HCT116 (cell line): ENCODE measurements at regions not wholly inside any gene's neighbourhood (a gene's known extent, or its start where the extent isn't known, plus 50 kb on each side); places are given as distances from the start of the nearest gene placed in this dataset.

Source experiments
- ATAC-seq: fragments of 200-7000 bp; cut with Tn5 transposase; 2 replicates; pipeline ENCODE4 v1.9.1; 2020; ENCODE audit warnings: mild to moderate bottlenecking, moderate library complexity
- BruUV-seq: library from RNA; stranded (reverse); fragments of 400-500 nt; replicated peaks from 2 replicates; lab custom pipeline; 2021; lab: Mats Ljungman, UMichigan
- CTCF ChIA-PET: fragments of 300-600 bp; sonication (Branson Sonifier 250); formaldehyde crosslinking; loops from one replicate; lab custom pipeline; 2021; ENCODE audit warnings: antibody characterized with exemption; lab: Charles Lee
- POLR2A ChIA-PET: fragments of 300-600, 350-600 bp; sonication (Branson Sonifier 250); formaldehyde crosslinking; loops from one replicate; lab custom pipeline; 2021; ENCODE audit warnings: antibody characterized with exemption; lab: Charles Lee
- RAD21 ChIA-PET, 2 experiments: fragments of 300-600 bp; sonication (Branson Sonifier 250); formaldehyde crosslinking; loops; one replicate each; lab custom pipeline; 2023; ENCODE audit warnings: low total read pairs in 2 of 2; ENCODE audit not compliant: uncharacterized antibody in 2 of 2, unreplicated experiment in 2 of 2, low non-redundant PET in 1 of 2; lab: Charles Lee
- DNase-seq: peaks from one replicate; pipeline ENCODE4 v3.0.0-alpha.2; 2010; ENCODE audit warnings: low read depth, low spot score
- H2AFZ ChIP-seq: fragments of 200-600 bp; shearing (Covaris generic), sonication (generic); 2 replicates; pipeline ENCODE4 v1.6.1; 2017; ENCODE audit warnings: low read depth, mixed run types, mixed read lengths, antibody characterized with exemption, low read length; ENCODE audit not compliant: poor library complexity, severe bottlenecking
- H3K27ac ChIP-seq: 2 replicates; pipeline ENCODE4 v1.5.1; 2012; ENCODE audit warnings: low read depth, low read length
- H3K27me3 ChIP-seq: fragments of 200-600 bp; sonication (generic); 2 replicates; pipeline ENCODE4 v1.6.1; 2016; ENCODE audit warnings: mixed run types, low read length, mixed read lengths; ENCODE audit not compliant: insufficient read depth
- H3K36me3 ChIP-seq, 2 experiments: fragments of 200-500 bp in 1 of 2; fragments of 200-600 bp in 1 of 2; sonication (Bioruptor generic) in 1 of 2; sonication (generic) in 1 of 2; 2 replicates each; pipeline versions ENCODE4 v1.5.1 to v1.6.1; 2014 to 2016; ENCODE audit warnings: low read length in 2 of 2, inconsistent platforms in 1 of 2, mixed read lengths in 1 of 2, mixed run types in 1 of 2; ENCODE audit not compliant: insufficient read depth in 2 of 2, control insufficient read depth in 1 of 2
- H3K4me1 ChIP-seq, 2 experiments: fragments of 200-600 bp in 1 of 2; sonication (generic) in 1 of 2; 2 replicates each; pipeline versions ENCODE4 v1.5.1 to v1.6.1; 2012 to 2017; ENCODE audit warnings: low read length in 2 of 2, inconsistent platforms in 1 of 2, mild to moderate bottlenecking in 1 of 2, mixed read lengths in 1 of 2, mixed run types in 1 of 2, moderate library complexity in 1 of 2; ENCODE audit not compliant: insufficient read depth in 2 of 2, control insufficient read depth in 1 of 2
- H3K4me2 ChIP-seq: fragments of 200-600 bp; sonication (generic); 2 replicates; pipeline ENCODE4 v1.6.1; 2017; ENCODE audit warnings: mixed run types, low read length, mixed read lengths
- H3K4me3 ChIP-seq, 2 experiments: fragments of 200-600 bp in 1 of 2; sonication (generic) in 1 of 2; replicated peaks in 1 of 2; 2 replicates each; pipeline ENCODE4 v1.5.1; 2011 to 2016; ENCODE audit warnings: low read length in 2 of 2, control low read depth in 1 of 2, low read depth in 1 of 2, mild to moderate bottlenecking in 1 of 2, mixed read lengths in 1 of 2, mixed run types in 1 of 2
- H3K79me2 ChIP-seq: fragments of 200-600 bp; sonication (generic); 2 replicates; pipeline ENCODE4 v1.6.1; 2017; ENCODE audit warnings: mild to moderate bottlenecking, mixed run types, low read length, moderate library complexity, mixed read lengths; ENCODE audit not compliant: insufficient read depth
- H3K9ac ChIP-seq: fragments of 200-600 bp; sonication (generic); 2 replicates; pipeline ENCODE4 v1.6.1; 2016; ENCODE audit warnings: low read length, mixed read lengths
- H3K9me2 ChIP-seq: fragments of 200-600 bp; sonication (generic), shearing (Covaris generic); 2 replicates; pipeline ENCODE4 v1.6.1; 2017; ENCODE audit warnings: mixed run types, mild to moderate bottlenecking, moderate library complexity; ENCODE audit not compliant: insufficient read depth
- H3K9me3 ChIP-seq, 2 experiments: fragments of 200-500 bp in 1 of 2; fragments of 200-600 bp in 1 of 2; sonication (Bioruptor generic) in 1 of 2; sonication (generic) in 1 of 2; 2 replicates each; pipeline ENCODE4 v1.6.1; 2014 to 2017; ENCODE audit warnings: low read length in 2 of 2, mixed read lengths in 2 of 2, inconsistent platforms in 1 of 2, low read depth in 1 of 2, mild to moderate bottlenecking in 1 of 2, mixed run types in 1 of 2, moderate library complexity in 1 of 2; ENCODE audit not compliant: control insufficient read depth in 1 of 2, insufficient read depth in 1 of 2
- H4K20me1 ChIP-seq: fragments of 200-600 bp; sonication (generic), shearing (Covaris generic); 2 replicates; pipeline ENCODE4 v1.6.1; 2017; ENCODE audit warnings: mixed run types, mild to moderate bottlenecking, moderate library complexity; ENCODE audit not compliant: insufficient read depth
- POLR2AphosphoS5 ChIP-seq: IDR thresholded peaks from 2 replicates; pipeline ENCODE4 v1.6.1; 2011; ENCODE audit warnings: mild to moderate bottlenecking, low read depth, low read length, moderate library complexity
- TCF7L2 ChIP-seq: IDR thresholded peaks from 2 replicates; pipeline ENCODE4 v1.7.0; 2011; ENCODE audit warnings: borderline replicate concordance, inconsistent platforms; ENCODE audit not compliant: insufficient read depth, insufficient read length; ENCODE audit errors: extremely low read depth
- YY1 ChIP-seq: IDR thresholded peaks from 2 replicates; pipeline ENCODE4 v1.6.1; 2011; ENCODE audit warnings: low read length, low read depth, moderate library complexity, mild to moderate bottlenecking; ENCODE audit not compliant: insufficient replicate concordance; ENCODE audit errors: extremely low read depth
- ZBTB33 ChIP-seq: IDR thresholded peaks from 2 replicates; pipeline ENCODE4 v1.6.1; 2011; ENCODE audit warnings: mild to moderate bottlenecking, low read length, moderate library complexity; ENCODE audit not compliant: insufficient replicate concordance; ENCODE audit errors: extremely low read depth
- intact Hi-C: fragments of 100-400 bp; cut with micrococcal nuclease; formaldehyde crosslinking; loops from 2 replicates; pipeline ENCODE4 v1.10.0; 2022
- TF ChIP-seq, protein P1 (sequence below): IDR thresholded peaks from 2 replicates; pipeline ENCODE4 v1.6.1; 2012; ENCODE audit warnings: low read depth

GRCh38 chr3:81997390-81997789 lies 235.9 kb upstream of the GBE1 start:
- Histone ChIP-seq H3K4me2 (no peak overlapping the region), H3K79me2 (no peaks in the 10 kb centered on the region), H3K27me3 (no peaks in the 10 kb centered on the region), H4K20me1 (no peaks in the 10 kb centered on the region), H3K36me3 (peaks cover 0 to 1% of the 10 kb centered on the region in 2 experiments; a peak in 1 of 4 replicates), H3K9me2 (no peaks in the 10 kb centered on the region), H3K9me3 (no peaks in the 10 kb centered on the region), H3K4me3 (no peak overlapping the region), H3K9ac (no peak overlapping the region), H2AFZ (no peak overlapping the region), H3K27ac (no peak overlapping the region), H3K4me1 (peaks cover 6 to 12% of the 10 kb centered on the region in 2 experiments; a peak in 3 of 4 replicates)
- CTCF ChIA-PET: no interaction called here
- RAD21 ChIA-PET: no interaction called here
- no peak for DNase-seq
- no TSS peak for BruUV-seq
- intact Hi-C loops: no loop called here
- POLR2A ChIA-PET: no interaction called here
- no peak for TF ChIP-seq ZBTB33
- no peak for TF ChIP-seq TCF7L2
- TF ChIP-seq POLR2AphosphoS5: no peak
- TF ChIP-seq, protein P1, sequence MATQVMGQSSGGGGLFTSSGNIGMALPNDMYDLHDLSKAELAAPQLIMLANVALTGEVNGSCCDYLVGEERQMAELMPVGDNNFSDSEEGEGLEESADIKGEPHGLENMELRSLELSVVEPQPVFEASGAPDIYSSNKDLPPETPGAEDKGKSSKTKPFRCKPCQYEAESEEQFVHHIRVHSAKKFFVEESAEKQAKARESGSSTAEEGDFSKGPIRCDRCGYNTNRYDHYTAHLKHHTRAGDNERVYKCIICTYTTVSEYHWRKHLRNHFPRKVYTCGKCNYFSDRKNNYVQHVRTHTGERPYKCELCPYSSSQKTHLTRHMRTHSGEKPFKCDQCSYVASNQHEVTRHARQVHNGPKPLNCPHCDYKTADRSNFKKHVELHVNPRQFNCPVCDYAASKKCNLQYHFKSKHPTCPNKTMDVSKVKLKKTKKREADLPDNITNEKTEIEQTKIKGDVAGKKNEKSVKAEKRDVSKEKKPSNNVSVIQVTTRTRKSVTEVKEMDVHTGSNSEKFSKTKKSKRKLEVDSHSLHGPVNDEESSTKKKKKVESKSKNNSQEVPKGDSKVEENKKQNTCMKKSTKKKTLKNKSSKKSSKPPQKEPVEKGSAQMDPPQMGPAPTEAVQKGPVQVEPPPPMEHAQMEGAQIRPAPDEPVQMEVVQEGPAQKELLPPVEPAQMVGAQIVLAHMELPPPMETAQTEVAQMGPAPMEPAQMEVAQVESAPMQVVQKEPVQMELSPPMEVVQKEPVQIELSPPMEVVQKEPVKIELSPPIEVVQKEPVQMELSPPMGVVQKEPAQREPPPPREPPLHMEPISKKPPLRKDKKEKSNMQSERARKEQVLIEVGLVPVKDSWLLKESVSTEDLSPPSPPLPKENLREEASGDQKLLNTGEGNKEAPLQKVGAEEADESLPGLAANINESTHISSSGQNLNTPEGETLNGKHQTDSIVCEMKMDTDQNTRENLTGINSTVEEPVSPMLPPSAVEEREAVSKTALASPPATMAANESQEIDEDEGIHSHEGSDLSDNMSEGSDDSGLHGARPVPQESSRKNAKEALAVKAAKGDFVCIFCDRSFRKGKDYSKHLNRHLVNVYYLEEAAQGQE: no peak
- TF ChIP-seq YY1: no peak
- ATAC-seq: no peak
